Choroid plexus epithelial cell (primary cell): ENCODE measurements at regions not wholly inside any gene's neighbourhood (a gene's known extent, or its start where the extent isn't known, plus 50 kb on each side); places are given as distances from the start of the nearest gene placed in this dataset.

Experiments used
- DNase-seq: peaks from one replicate; pipeline ENCODE4 v3.0.0-alpha.2; 2010; ENCODE audit warnings: low read depth
- H3K4me3 ChIP-seq: 2 replicates; pipeline ENCODE4 v1.5.1; 2011; ENCODE audit warnings: low read depth, mild to moderate bottlenecking, control low read depth, low read length, moderate library complexity
- CTCF ChIP-seq: conservative IDR thresholded peaks from 2 replicates; pipeline ENCODE4 v1.5.1; 2011; ENCODE audit warnings: low read depth, mild to moderate bottlenecking, control low read depth, inconsistent platforms, low read length, moderate library complexity

GRCh38 chr5:4989118-4989517 is 151.0 kb upstream of the ADAMTS16 start:
- DNase-seq = no peak
- no peak overlapping the region for H3K4me3 ChIP-seq
- TF ChIP-seq CTCF = no peak

- no peak overlapping the region for H3K4me3 ChIP-seq
- no peak for TF ChIP-seq CTCF
- DNase-seq = no peak
Measured at GRCh38 chr5:4990017-4990416, 150.1 kb upstream of the ADAMTS16 start.

- no peak for TF ChIP-seq CTCF
- no peak overlapping the region for H3K4me3 ChIP-seq
Measured at GRCh38 chr5:4990462-4990861, 149.7 kb upstream of the ADAMTS16 start.

GRCh38 chr5:4991925-4992324 is 148.2 kb upstream of the ADAMTS16 start:
- no peak for TF ChIP-seq CTCF
- no peak for DNase-seq
- H3K4me3 ChIP-seq = no peak overlapping the region

More at GRCh38 chr5:4990462-4990861, 149.7 kb upstream of the ADAMTS16 start:
- no peak for DNase-seq

GRCh38 chr5:4995014-4995413 is 145.1 kb upstream of the ADAMTS16 start:
- H3K4me3 ChIP-seq = no peak overlapping the region
- TF ChIP-seq CTCF = no peak
- DNase-seq = peak; percentile 8

GRCh38 chr5:5005353-5005752 is 134.8 kb upstream of the ADAMTS16 start:
- DNase-seq = no peak
- no peak for TF ChIP-seq CTCF
- H3K4me3 ChIP-seq = no peak overlapping the region

GRCh38 chr5:5006548-5006947 is 133.6 kb upstream of the ADAMTS16 start:
- H3K4me3 ChIP-seq = no peak overlapping the region
- TF ChIP-seq CTCF = no peak
- DNase-seq = no peak
